Transverse colon (tissue), 4 donors: ENCODE measurements at regions not wholly inside any gene's neighbourhood (a gene's known extent, or its start where the extent isn't known, plus 50 kb on each side); places are given as distances from the start of the nearest gene placed in this dataset.

ENCODE experiments used
- DNase-seq: peaks from one replicate; pipeline ENCODE4 v3.0.0-alpha.2; 2019
- H3K27ac ChIP-seq, 4 donors: fragments of 200-600 bp; sonication (generic); 2 replicates each; pipeline ENCODE4 v1.5.1; 2016 to 2018; ENCODE audit warnings: inconsistent platforms in 4 of 4
- H3K27me3 ChIP-seq: fragments of 200-600 bp; sonication (generic); 2 replicates; pipeline ENCODE4 v1.5.1; 2017; ENCODE audit warnings: inconsistent platforms
- H3K36me3 ChIP-seq, 4 donors: fragments of 200-600 bp; sonication (generic); 2 replicates each; pipeline ENCODE4 v1.5.1; 2017 to 2019; ENCODE audit warnings: inconsistent platforms in 4 of 4
- H3K4me1 ChIP-seq, 4 donors: fragments of 200-600 bp; sonication (generic); 2 replicates each; pipeline ENCODE4 v1.5.1; 2017 to 2020; ENCODE audit warnings: inconsistent platforms in 4 of 4
- H3K4me3 ChIP-seq, 4 donors: fragments of 200-600 bp; sonication (generic); 1 replicate in 1 of 4; 2 replicates in 3 of 4; pipeline versions ENCODE4 v1.5.1 to v1.6.1; 2017 to 2019; ENCODE audit warnings: inconsistent platforms in 4 of 4
- H3K9me3 ChIP-seq, 2 donors: fragments of 200-600 bp; sonication (generic); 2 replicates each; pipeline ENCODE4 v1.5.1; 2017 to 2019; ENCODE audit warnings: inconsistent platforms in 2 of 2
- CTCF ChIP-seq, 5 experiments: fragments of 200-600 bp in 3 of 5; fragments of 450-650 bp in 2 of 5; sonication (generic) in 3 of 5; IDR thresholded peaks; 1 replicate in 2 of 5; 2 replicates in 3 of 5; pipeline ENCODE4 v1.5.1; 2016 to 2017; ENCODE audit warnings: antibody characterized with exemption in 5 of 5, inconsistent platforms in 3 of 5, mild to moderate bottlenecking in 2 of 5, moderate library complexity in 1 of 5
- EP300 ChIP-seq: sonication (generic); formaldehyde crosslinking; IDR thresholded peaks from one replicate; pipeline ENCODE4 v1.6.1; 2017; ENCODE audit warnings: antibody characterized with exemption, low read depth
- POLR2A ChIP-seq: fragments of 450-650 bp; IDR thresholded peaks from one replicate; pipeline ENCODE4 v1.6.1; 2016; ENCODE audit warnings: antibody characterized with exemption, mild to moderate bottlenecking, moderate library complexity
- POLR2AphosphoS5 ChIP-seq, 3 donors: sonication (generic); formaldehyde crosslinking; IDR thresholded peaks; one replicate each; pipeline ENCODE4 v1.6.1; 2016; ENCODE audit warnings: antibody characterized with exemption in 3 of 3
- WGBS, 2 donors: methylation state at CpG; one replicate each; pipeline ENCODE4 v1.1.5; 2018; ENCODE audit warnings: low coverage in 1 of 2; 5-methylcytosine and 5-hydroxymethylcytosine counted together
- in situ Hi-C, 4 donors: fragments of 200-750 bp; cut with MboI; loops; one replicate each; pipeline versions ENCODE4 v1.15.0 to v1.15.1; 2017; ENCODE audit warnings: low sequenced_read_pairs in 3 of 4, low pct_ligation_motif_present in 1 of 4, low pct_unique_long_range_greater_than_20kb in 1 of 4
- intact Hi-C: fragments of 100-400 bp; cut with DNase I; formaldehyde crosslinking; loops from one replicate; pipeline ENCODE4 v1.15.1; 2023; ENCODE audit warnings: low total_unique reads

- Histone ChIP-seq H3K27ac (no peak overlapping the region), H3K9me3 (no peaks in the 10 kb centered on the region), H3K36me3 (no peaks in the 10 kb centered on the region), H3K4me3 (no peak overlapping the region), H3K27me3 (no peaks in the 10 kb centered on the region), H3K4me1 (no peaks in the 10 kb centered on the region)
- no peak for DNase-seq
- WGBS, 2 donors = 73 to 86% methylated on average over 2 to 7 of the region's 7 CpGs
- intact Hi-C loops = no loop called here
- in situ Hi-C loops = no loop called here
- TF ChIP-seq CTCF (IDR thresholded peaks at IDR 0.05) = no peak
- TF ChIP-seq EP300 = no peak
Observed at GRCh38 chr10:128884033-128884425, 583.0 kb upstream of the MGMT start.

GRCh38 chr10:128884496-128885072 is 582.5 kb upstream of the MGMT start:
- in situ Hi-C loops = no loop called here
- H3K27ac ChIP-seq = no peak overlapping the region
- 72 to 84% methylated on average over 5 to 6 of the region's 6 CpGs for WGBS, 2 donors
- TF ChIP-seq POLR2AphosphoS5 (IDR thresholded peaks at IDR 0.05) (no peak), EP300 (no peak), POLR2A (no peak), CTCF (IDR thresholded peaks at IDR 0.05) (no peak)
- no peaks in the 10 kb centered on the region for H3K4me1 ChIP-seq
- no peaks in the 10 kb centered on the region for H3K27me3 ChIP-seq
- no peak for DNase-seq
- no peak overlapping the region for H3K4me3 ChIP-seq
- no peaks in the 10 kb centered on the region for H3K9me3 ChIP-seq
- intact Hi-C loops = no loop called here
- H3K36me3 ChIP-seq = no peaks in the 10 kb centered on the region

GRCh38 chr10:128885573-128886555 is 581.2 kb upstream of the MGMT start:
- WGBS, 2 donors = 84 to 91% methylated on average over 12 to 22 of the region's 22 CpGs
- TF ChIP-seq EP300 (no peak), CTCF (IDR thresholded peaks at IDR 0.05) (no peak), POLR2AphosphoS5 (IDR thresholded peaks at IDR 0.05) (no peak), POLR2A (no peak)
- intact Hi-C loops = no loop called here
- in situ Hi-C loops = no loop called here
- H3K27me3 ChIP-seq = no peaks in the 10 kb centered on the region
- DNase-seq = no peak
- no peaks in the 10 kb centered on the region for H3K9me3 ChIP-seq
- H3K4me1 ChIP-seq = no peaks in the 10 kb centered on the region
- no peaks in the 10 kb centered on the region for H3K36me3 ChIP-seq
- H3K4me3 ChIP-seq = no peak overlapping the region
- H3K27ac ChIP-seq = no peak overlapping the region

- Histone ChIP-seq H3K27me3 (no peaks in the 10 kb centered on the region), H3K9me3 (no peaks in the 10 kb centered on the region), H3K4me3 (no peak overlapping the region), H3K27ac (no peak overlapping the region), H3K36me3 (no peaks in the 10 kb centered on the region), H3K4me1 (no peaks in the 10 kb centered on the region)
- whole genome bisulfite sequencing, 2 donors = 66 to 78% methylated on average over 3 of the region's 3 CpGs
- TF ChIP-seq POLR2AphosphoS5 (IDR thresholded peaks at IDR 0.05) (no peak), CTCF (IDR thresholded peaks at IDR 0.05) (no peak), EP300 (no peak), POLR2A (no peak)
- in situ Hi-C loops (no loop called here), intact Hi-C loops (no loop called here)
- DNase-seq = no peak
Observed at GRCh38 chr10:128887856-128888255, 579.2 kb upstream of the MGMT start.
